ENCODE measurements at regions not wholly inside any gene's neighbourhood (a gene's known extent, or its start where the extent isn't known, plus 50 kb on each side); places are given as distances from the start of the nearest gene placed in this dataset.
A peak's percentile ranks its signal among the peaks of the same experiment; 100 is the strongest.
"Not testable (repeated sequence)": the region's sequence is repeated elsewhere in the genome, so short reads cannot be mapped to it uniquely, and the experiment has no call there.

- not testable (repeated sequence) for H3K9me3 ChIP-seq (replicated peaks; ENCODE audit: control insufficient read depth, low read depth, low read length); H3K27me3 ChIP-seq (ENCODE audit: control insufficient read depth, insufficient read depth, low read length); H3K27ac ChIP-seq (ENCODE audit: low read length); H3K4me3 ChIP-seq (ENCODE audit: low read length); DNase-seq; H3K4me1 ChIP-seq (ENCODE audit: control insufficient read depth, insufficient read depth, low read length); H3K36me3 ChIP-seq (ENCODE audit: control insufficient read depth, insufficient read depth, low read length)
- WGBS (ENCODE audit: insufficient coverage): no CpG with 5 or more reads among the region's 2 CpGs
Observed at GRCh38 chr10:120213283-120213682, 243.7 kb upstream of the PLPP4 start.

DNA sequence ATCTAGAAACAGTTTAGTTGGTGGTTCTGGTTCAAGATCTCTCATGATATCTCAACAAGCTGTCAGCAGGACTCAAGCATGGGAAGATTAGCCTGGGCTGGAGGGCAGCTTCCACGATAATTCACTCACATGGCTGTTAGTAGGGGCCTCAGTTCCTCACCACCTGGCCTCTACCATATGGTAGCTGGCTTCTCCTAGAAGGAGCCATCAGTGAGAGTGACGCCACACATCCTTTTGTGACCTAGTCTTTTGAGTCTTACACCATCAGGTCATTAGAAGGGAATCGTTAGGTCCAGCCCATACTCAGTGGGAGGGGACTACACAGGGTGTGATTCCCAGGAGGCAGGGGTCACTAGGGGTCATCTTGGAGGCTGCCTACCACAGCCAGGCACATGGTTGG lies 239.3 kb upstream of the PLPP4 start:
- Histone ChIP-seq H3K27ac (ENCODE audit: low read length) (no peak overlapping the region), H3K4me1 (ENCODE audit: control insufficient read depth, insufficient read depth, low read length) (no peaks in the 10 kb centered on the region), H3K36me3 (ENCODE audit: control insufficient read depth, insufficient read depth, low read length) (no peaks in the 10 kb centered on the region), H3K27me3 (ENCODE audit: control insufficient read depth, insufficient read depth, low read length) (no peaks in the 10 kb centered on the region), H3K4me3 (ENCODE audit: low read length) (no peak overlapping the region), H3K9me3 (replicated peaks; ENCODE audit: control insufficient read depth, low read depth, low read length) (peaks cover 2% of the 10 kb centered on the region)
- no peak for DNase-seq
- 31% methylated on average over 1 of the region's 3 CpGs for whole genome bisulfite sequencing (ENCODE audit: insufficient coverage)

DNA sequence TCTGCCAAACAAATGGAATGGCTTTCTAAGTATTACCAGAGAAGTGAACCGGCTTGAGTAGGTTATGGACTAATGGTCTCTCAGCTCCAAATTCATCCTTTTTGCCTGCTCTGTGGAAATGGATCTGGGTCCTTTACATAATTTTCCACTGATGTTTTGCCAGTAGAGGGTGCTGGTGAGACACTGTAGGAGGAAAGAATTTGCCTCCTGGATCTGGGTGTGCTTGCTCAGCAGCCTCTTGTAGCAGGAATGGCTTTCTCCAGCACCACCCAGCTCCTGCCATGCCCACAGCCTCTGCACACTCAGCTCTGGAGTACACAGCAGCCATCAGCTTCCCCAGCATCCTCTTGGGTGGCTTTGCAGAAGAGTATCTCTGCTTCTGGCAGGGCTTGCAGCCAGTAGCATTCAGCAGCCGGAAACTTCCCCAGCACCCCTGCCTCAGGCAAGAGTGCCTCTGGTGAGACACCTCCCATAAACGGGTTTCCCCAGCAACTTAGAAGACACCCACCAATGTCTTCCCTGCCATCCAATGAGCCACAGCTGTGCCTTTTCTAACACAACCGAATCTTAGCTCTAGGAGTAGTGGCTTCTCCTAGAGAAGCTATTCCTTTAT lies 235.0 kb upstream of the PLPP4 start:
- no peaks in the 10 kb centered on the region for H3K27me3 ChIP-seq (ENCODE audit: control insufficient read depth, insufficient read depth, low read length)
- no peak overlapping the region for H3K4me3 ChIP-seq (ENCODE audit: low read length)
- peaks cover 2% of the 10 kb centered on the region for H3K9me3 ChIP-seq (replicated peaks; ENCODE audit: control insufficient read depth, low read depth, low read length)
- H3K4me1 ChIP-seq (ENCODE audit: control insufficient read depth, insufficient read depth, low read length): no peaks in the 10 kb centered on the region
- H3K27ac ChIP-seq (ENCODE audit: low read length): no peak overlapping the region
- DNase-seq: peak; percentile 25
- H3K36me3 ChIP-seq (ENCODE audit: control insufficient read depth, insufficient read depth, low read length): no peaks in the 10 kb centered on the region
- 41% methylated on average over 3 of the region's 4 CpGs for WGBS (ENCODE audit: insufficient coverage)

DNA sequence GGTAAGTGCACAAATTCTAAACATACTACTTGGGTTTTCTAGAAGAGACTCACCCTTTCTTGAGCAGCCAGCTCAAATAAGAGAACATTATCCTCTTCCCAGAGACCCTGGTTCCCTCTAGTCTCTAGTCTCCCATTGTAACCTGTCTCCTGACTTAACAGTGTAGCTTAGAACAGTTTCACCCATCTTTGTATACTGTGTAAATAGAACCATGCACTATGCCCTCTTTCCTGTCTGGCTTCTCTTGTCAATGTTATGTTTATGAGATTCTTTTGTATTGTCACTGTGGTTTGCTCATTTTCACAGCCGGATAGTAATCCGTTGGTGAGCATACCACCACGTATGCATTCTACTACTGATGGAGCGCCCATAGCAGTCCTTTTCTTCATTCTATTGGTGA lies 227.4 kb upstream of the PLPP4 start:
- WGBS (ENCODE audit: insufficient coverage): no CpG with 5 or more reads among the region's 4 CpGs
- no peak overlapping the region for H3K4me3 ChIP-seq (ENCODE audit: low read length)

GRCh38 chr10:120239695-120240094 lies 217.3 kb upstream of the PLPP4 start:
- WGBS (ENCODE audit: insufficient coverage): 60% methylated on average over 1 of the region's 12 CpGs
- H3K4me3 ChIP-seq (ENCODE audit: low read length); H3K27me3 ChIP-seq (ENCODE audit: control insufficient read depth, insufficient read depth, low read length); H3K4me1 ChIP-seq (ENCODE audit: control insufficient read depth, insufficient read depth, low read length); H3K9me3 ChIP-seq (replicated peaks; ENCODE audit: control insufficient read depth, low read depth, low read length); H3K27ac ChIP-seq (ENCODE audit: low read length); H3K36me3 ChIP-seq (ENCODE audit: control insufficient read depth, insufficient read depth, low read length); DNase-seq: not testable (repeated sequence)

More for the DNA sequence above, 227.4 kb upstream of the PLPP4 start:
- Histone ChIP-seq H3K27me3 (ENCODE audit: control insufficient read depth, insufficient read depth, low read length) (no peaks in the 10 kb centered on the region), H3K9me3 (replicated peaks; ENCODE audit: control insufficient read depth, low read depth, low read length) (no peaks in the 10 kb centered on the region), H3K4me1 (ENCODE audit: control insufficient read depth, insufficient read depth, low read length) (no peaks in the 10 kb centered on the region), H3K27ac (ENCODE audit: low read length) (no peak overlapping the region), H3K36me3 (ENCODE audit: control insufficient read depth, insufficient read depth, low read length) (no peaks in the 10 kb centered on the region)
- DNase-seq: no peak

DNA sequence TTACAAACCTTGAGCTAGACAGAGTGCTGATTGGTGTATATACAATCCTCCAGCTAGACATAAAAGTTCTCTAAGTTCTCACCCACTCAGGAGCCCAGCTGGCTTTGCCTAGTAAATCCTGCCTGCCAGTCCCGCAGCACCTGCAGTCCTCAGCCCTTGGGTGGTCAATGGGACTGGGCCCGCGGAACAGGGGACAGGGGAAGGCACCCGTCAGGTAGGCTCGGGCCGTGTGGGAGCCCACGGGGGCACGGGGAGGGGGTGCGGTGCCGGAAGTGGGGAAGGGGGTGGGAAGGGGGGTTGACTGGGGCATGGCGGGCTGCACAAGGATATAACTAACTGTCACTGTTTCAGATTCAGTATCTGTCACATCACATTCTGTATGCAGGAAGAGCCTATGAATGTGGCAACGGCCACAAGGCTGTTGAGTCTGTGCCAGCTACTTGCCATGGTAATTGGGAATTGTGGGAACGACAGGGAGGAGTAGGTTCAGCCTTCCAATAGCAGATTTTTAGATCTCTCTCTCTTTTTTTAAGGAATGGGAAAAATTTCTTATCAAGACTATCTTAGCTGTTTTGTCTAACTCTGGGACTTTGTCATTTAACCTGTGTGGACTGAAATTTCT lies 205.1 kb upstream of the PLPP4 start:
- Histone ChIP-seq H3K4me1 (ENCODE audit: control insufficient read depth, insufficient read depth, low read length) (no peaks in the 10 kb centered on the region), H3K36me3 (ENCODE audit: control insufficient read depth, insufficient read depth, low read length) (no peaks in the 10 kb centered on the region), H3K27me3 (ENCODE audit: control insufficient read depth, insufficient read depth, low read length) (no peaks in the 10 kb centered on the region), H3K27ac (ENCODE audit: low read length) (no peak overlapping the region), H3K9me3 (replicated peaks; ENCODE audit: control insufficient read depth, low read depth, low read length) (no peaks in the 10 kb centered on the region), H3K4me3 (ENCODE audit: low read length) (no peak overlapping the region)
- no CpG with 5 or more reads among the region's 13 CpGs for WGBS (ENCODE audit: insufficient coverage)
- no peak for DNase-seq

DNA sequence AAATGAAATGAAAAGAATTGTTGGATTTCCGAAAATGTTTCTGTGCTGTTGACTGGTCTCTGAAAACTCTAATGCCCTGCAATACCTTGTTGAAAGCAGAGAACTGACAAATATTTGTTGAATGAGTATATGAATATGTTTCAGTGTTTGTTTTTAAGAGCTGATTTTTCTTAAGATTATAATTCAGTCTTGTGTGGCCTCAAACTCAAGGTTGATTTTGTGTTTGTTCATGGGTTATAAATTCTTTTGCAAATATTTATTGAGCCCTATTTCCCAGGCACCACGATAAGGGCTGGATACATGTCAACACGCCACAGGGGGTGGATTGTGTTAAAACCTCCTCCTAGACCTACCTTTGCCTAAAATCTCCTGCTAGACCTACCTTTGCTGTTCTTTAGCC lies 203.9 kb upstream of the PLPP4 start:
- DNase-seq: no peak
- H3K27ac ChIP-seq (ENCODE audit: low read length): no peak overlapping the region
- no peak overlapping the region for H3K4me3 ChIP-seq (ENCODE audit: low read length)
- no peaks in the 10 kb centered on the region for H3K9me3 ChIP-seq (replicated peaks; ENCODE audit: control insufficient read depth, low read depth, low read length)
- no peaks in the 10 kb centered on the region for H3K36me3 ChIP-seq (ENCODE audit: control insufficient read depth, insufficient read depth, low read length)
- WGBS (ENCODE audit: insufficient coverage): 75% methylated on average over 1 of the region's 3 CpGs
- H3K27me3 ChIP-seq (ENCODE audit: control insufficient read depth, insufficient read depth, low read length): no peaks in the 10 kb centered on the region
- H3K4me1 ChIP-seq (ENCODE audit: control insufficient read depth, insufficient read depth, low read length): no peaks in the 10 kb centered on the region

DNA sequence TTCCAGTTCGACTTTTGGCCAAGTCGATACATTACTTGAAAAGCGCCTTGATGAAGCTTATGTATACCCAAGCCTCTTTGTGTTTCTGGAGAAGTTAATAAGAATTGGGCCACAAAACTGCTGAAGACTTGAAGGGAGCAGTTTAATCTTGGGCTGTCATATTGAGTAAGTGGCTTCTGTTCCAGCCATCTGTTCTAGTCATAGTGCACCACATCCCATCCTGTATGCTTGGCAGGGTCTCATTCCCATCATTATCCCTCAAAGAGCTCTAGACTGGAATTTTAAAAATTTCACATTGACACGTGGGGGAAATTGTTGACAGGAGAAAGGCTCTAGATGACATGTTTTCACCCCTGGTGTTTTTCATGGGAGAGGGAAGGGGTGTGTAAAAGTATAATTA lies 196.6 kb upstream of the PLPP4 start:
- DNase-seq: no peak
- 100% methylated on average over 3 of the region's 4 CpGs for WGBS (ENCODE audit: insufficient coverage)
- Histone ChIP-seq H3K4me1 (ENCODE audit: control insufficient read depth, insufficient read depth, low read length) (no peaks in the 10 kb centered on the region), H3K27me3 (ENCODE audit: control insufficient read depth, insufficient read depth, low read length) (no peaks in the 10 kb centered on the region), H3K27ac (ENCODE audit: low read length) (no peak overlapping the region), H3K4me3 (ENCODE audit: low read length) (no peak overlapping the region), H3K9me3 (replicated peaks; ENCODE audit: control insufficient read depth, low read depth, low read length) (no peaks in the 10 kb centered on the region), H3K36me3 (ENCODE audit: control insufficient read depth, insufficient read depth, low read length) (no peaks in the 10 kb centered on the region)

- no CpG with 5 or more reads among the region's 1 CpG for WGBS (ENCODE audit: insufficient coverage)
- no peaks in the 10 kb centered on the region for H3K4me1 ChIP-seq (ENCODE audit: control insufficient read depth, insufficient read depth, low read length)
- H3K36me3 ChIP-seq (ENCODE audit: control insufficient read depth, insufficient read depth, low read length): no peaks in the 10 kb centered on the region
- no peaks in the 10 kb centered on the region for H3K27me3 ChIP-seq (ENCODE audit: control insufficient read depth, insufficient read depth, low read length)
- DNase-seq: no peak
- no peak overlapping the region for H3K27ac ChIP-seq (ENCODE audit: low read length)
- H3K4me3 ChIP-seq (ENCODE audit: low read length): no peak overlapping the region
- no peaks in the 10 kb centered on the region for H3K9me3 ChIP-seq (replicated peaks; ENCODE audit: control insufficient read depth, low read depth, low read length)
Observed at GRCh38 chr10:120262857-120263547, 194.0 kb upstream of the PLPP4 start.

GRCh38 chr10:120266022-120266421 lies 191.0 kb upstream of the PLPP4 start:
- DNase-seq: peak; percentile 24
- no CpG with 5 or more reads among the region's 3 CpGs for WGBS (ENCODE audit: insufficient coverage)
- H3K36me3 ChIP-seq (ENCODE audit: control insufficient read depth, insufficient read depth, low read length): no peaks in the 10 kb centered on the region
- no peak overlapping the region for H3K27ac ChIP-seq (ENCODE audit: low read length)
- H3K4me1 ChIP-seq (ENCODE audit: control insufficient read depth, insufficient read depth, low read length): no peaks in the 10 kb centered on the region
- no peaks in the 10 kb centered on the region for H3K27me3 ChIP-seq (ENCODE audit: control insufficient read depth, insufficient read depth, low read length)
- no peak overlapping the region for H3K4me3 ChIP-seq (ENCODE audit: low read length)
- H3K9me3 ChIP-seq (replicated peaks; ENCODE audit: control insufficient read depth, low read depth, low read length): no peaks in the 10 kb centered on the region

All from muscle of leg (tissue), 3 donors.